Fibroblast of lung (primary cell): ENCODE measurements at regions not wholly inside any gene's neighbourhood (a gene's known extent, or its start where the extent isn't known, plus 50 kb on each side); places are given as distances from the start of the nearest gene placed in this dataset.

Experiments used
- DNase-seq, 2 donors: peaks; one replicate each; pipeline versions ENCODE4 v3.0.0 to v3.0.0-alpha.2; 2010; ENCODE audit warnings: low read depth in 2 of 2
- H2AFZ ChIP-seq: 2 replicates; pipeline ENCODE4 v1.5.1; 2012; ENCODE audit warnings: low read length, control low read depth, inconsistent platforms
- H3K27ac ChIP-seq: 2 replicates; pipeline ENCODE4 v1.5.1; 2011; ENCODE audit warnings: low read length, control low read depth; ENCODE audit not compliant: insufficient read depth
- H3K27me3 ChIP-seq: 2 replicates; pipeline ENCODE4 v1.5.1; 2011; ENCODE audit warnings: mild to moderate bottlenecking, low read length; ENCODE audit not compliant: control insufficient read depth, insufficient read depth
- H3K36me3 ChIP-seq: 2 replicates; pipeline ENCODE4 v1.5.1; 2011; ENCODE audit warnings: low read length; ENCODE audit not compliant: control insufficient read depth, insufficient read depth
- H3K4me1 ChIP-seq: 2 replicates; pipeline ENCODE4 v1.5.1; 2011; ENCODE audit warnings: low read length; ENCODE audit not compliant: control insufficient read depth, insufficient read depth; ENCODE audit errors: extremely low read depth
- H3K4me2 ChIP-seq: 2 replicates; pipeline ENCODE4 v1.5.1; 2011; ENCODE audit warnings: low read length, control low read depth; ENCODE audit not compliant: insufficient read depth; ENCODE audit errors: extremely low read depth
- H3K4me3 ChIP-seq, 4 experiments: fragments of 200-600 bp in 1 of 4; sonication (generic) in 1 of 4; replicated peaks in 1 of 4; 2 replicates each; pipeline ENCODE4 v1.5.1; 2011 to 2016; ENCODE audit warnings: low read length in 4 of 4, low read depth in 3 of 4, mild to moderate bottlenecking in 3 of 4, control low read depth in 2 of 4, inconsistent platforms in 1 of 4, mixed read lengths in 1 of 4; ENCODE audit not compliant: insufficient read depth in 1 of 4; ENCODE audit errors: control extremely low read depth in 1 of 4
- H3K79me2 ChIP-seq: 2 replicates; pipeline ENCODE4 v1.5.1; 2012; ENCODE audit warnings: mild to moderate bottlenecking, low read length, inconsistent platforms; ENCODE audit not compliant: control insufficient read depth, insufficient read depth
- H3K9ac ChIP-seq: 2 replicates; pipeline ENCODE4 v1.5.1; 2011; ENCODE audit warnings: mild to moderate bottlenecking, low read length, control low read depth; ENCODE audit not compliant: insufficient read depth
- H3K9me3 ChIP-seq: 2 replicates; pipeline ENCODE4 v1.5.1; 2012; ENCODE audit warnings: low read depth, low read length; ENCODE audit not compliant: control insufficient read depth, insufficient read depth
- H4K20me1 ChIP-seq: 2 replicates; pipeline ENCODE4 v1.5.1; 2011; ENCODE audit warnings: low read length; ENCODE audit not compliant: control insufficient read depth, insufficient read depth; ENCODE audit errors: extremely low read depth
- EZH2 ChIP-seq: IDR thresholded peaks from 2 replicates; pipeline ENCODE4 v1.5.1; 2012; ENCODE audit warnings: low read length, control low read depth, mild to moderate bottlenecking; ENCODE audit errors: missing control alignments
- TF ChIP-seq, protein P1 (sequence below), 2 donors: IDR thresholded peaks in 1 of 2; conservative IDR thresholded peaks in 1 of 2; 1 replicate in 1 of 2; 2 replicates in 1 of 2; pipeline ENCODE4 v1.5.1; 2011 to 2012; ENCODE audit warnings: low read length in 2 of 2, control low read depth in 1 of 2, inconsistent platforms in 1 of 2, low read depth in 1 of 2, mild to moderate bottlenecking in 1 of 2

DNA sequence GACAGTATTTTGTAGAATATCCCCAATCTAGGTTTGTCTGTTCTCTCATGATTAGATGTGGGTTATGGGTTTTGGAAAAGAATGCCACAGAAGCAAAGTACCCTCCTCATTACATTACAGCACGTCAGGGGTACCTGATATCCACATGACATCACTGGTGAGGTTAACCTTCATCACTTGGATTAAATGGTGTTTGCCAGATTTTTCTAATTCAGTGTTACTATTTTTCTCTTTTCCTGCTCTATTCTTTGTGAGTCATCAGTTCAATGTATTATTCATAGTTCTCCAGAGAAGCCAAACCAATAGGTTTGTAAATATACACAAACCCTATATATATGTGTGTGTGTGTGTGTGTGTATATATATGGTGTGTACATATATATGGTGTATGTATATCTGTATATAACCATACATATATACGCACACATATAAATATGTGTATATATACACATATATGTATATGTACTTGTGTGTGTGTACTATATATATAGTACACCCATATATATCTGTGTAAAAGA lies 131.4 kb downstream of the LMNTD1 start:
- H3K9me3 ChIP-seq = no peaks in the 10 kb centered on the region
- no peak overlapping the region for H3K4me2 ChIP-seq
- TF ChIP-seq, protein P1, sequence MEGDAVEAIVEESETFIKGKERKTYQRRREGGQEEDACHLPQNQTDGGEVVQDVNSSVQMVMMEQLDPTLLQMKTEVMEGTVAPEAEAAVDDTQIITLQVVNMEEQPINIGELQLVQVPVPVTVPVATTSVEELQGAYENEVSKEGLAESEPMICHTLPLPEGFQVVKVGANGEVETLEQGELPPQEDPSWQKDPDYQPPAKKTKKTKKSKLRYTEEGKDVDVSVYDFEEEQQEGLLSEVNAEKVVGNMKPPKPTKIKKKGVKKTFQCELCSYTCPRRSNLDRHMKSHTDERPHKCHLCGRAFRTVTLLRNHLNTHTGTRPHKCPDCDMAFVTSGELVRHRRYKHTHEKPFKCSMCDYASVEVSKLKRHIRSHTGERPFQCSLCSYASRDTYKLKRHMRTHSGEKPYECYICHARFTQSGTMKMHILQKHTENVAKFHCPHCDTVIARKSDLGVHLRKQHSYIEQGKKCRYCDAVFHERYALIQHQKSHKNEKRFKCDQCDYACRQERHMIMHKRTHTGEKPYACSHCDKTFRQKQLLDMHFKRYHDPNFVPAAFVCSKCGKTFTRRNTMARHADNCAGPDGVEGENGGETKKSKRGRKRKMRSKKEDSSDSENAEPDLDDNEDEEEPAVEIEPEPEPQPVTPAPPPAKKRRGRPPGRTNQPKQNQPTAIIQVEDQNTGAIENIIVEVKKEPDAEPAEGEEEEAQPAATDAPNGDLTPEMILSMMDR (conservative IDR thresholded peaks at IDR 0.05 in 1 of 2, IDR thresholded peaks at IDR 0.05 in 1 of 2; ENCODE audit: low read depth in 1 of 2, low read length in 2 of 2) = no peak
- TF ChIP-seq EZH2 = no peak
- no peaks in the 10 kb centered on the region for H3K79me2 ChIP-seq
- no peaks in the 10 kb centered on the region for H3K36me3 ChIP-seq
- no peaks in the 10 kb centered on the region for H3K27me3 ChIP-seq
- no peaks in the 10 kb centered on the region for H4K20me1 ChIP-seq
- H3K27ac ChIP-seq = no peak overlapping the region
- H3K9ac ChIP-seq = no peak overlapping the region
- peak in 1 of 2 donors; percentile 52 for DNase-seq
- H3K4me3 ChIP-seq = no peak overlapping the region
- H2AFZ ChIP-seq = no peak overlapping the region
- peaks cover 6% of the 10 kb centered on the region for H3K4me1 ChIP-seq

DNA sequence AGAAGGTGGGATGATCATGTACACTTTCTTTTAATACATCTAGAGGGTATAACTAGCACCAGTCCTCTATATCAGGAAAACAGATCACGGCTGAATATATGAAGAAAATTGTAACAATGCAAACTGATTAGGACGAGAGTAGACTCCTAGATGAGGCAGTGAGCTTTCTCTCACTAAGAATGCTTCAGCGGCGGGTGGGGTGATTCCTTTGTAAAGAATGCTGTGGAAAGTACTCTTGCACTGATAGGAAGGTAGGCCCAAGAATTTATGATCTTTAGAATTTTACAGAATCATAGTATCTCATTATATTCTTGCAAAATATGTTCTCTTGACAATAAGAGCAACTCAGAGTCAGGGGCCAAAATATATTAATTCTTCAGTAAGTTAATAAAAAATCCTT lies 133.0 kb downstream of the LMNTD1 start:
- peak in 1 of 2 donors; percentile 50 for DNase-seq
- Histone ChIP-seq H3K4me1 (peaks cover 6% of the 10 kb centered on the region), H3K4me3 (no peak overlapping the region), H3K27ac (no peak overlapping the region), H3K4me2 (no peak overlapping the region), H3K36me3 (no peaks in the 10 kb centered on the region), H4K20me1 (no peaks in the 10 kb centered on the region), H3K79me2 (no peaks in the 10 kb centered on the region), H3K9me3 (no peaks in the 10 kb centered on the region), H2AFZ (no peak overlapping the region), H3K9ac (no peak overlapping the region), H3K27me3 (no peaks in the 10 kb centered on the region)
- TF ChIP-seq EZH2 = no peak
- TF ChIP-seq, protein P1 (conservative IDR thresholded peaks at IDR 0.05 in 1 of 2, IDR thresholded peaks at IDR 0.05 in 1 of 2; ENCODE audit: low read depth in 1 of 2, low read length in 2 of 2) = no peak

DNA sequence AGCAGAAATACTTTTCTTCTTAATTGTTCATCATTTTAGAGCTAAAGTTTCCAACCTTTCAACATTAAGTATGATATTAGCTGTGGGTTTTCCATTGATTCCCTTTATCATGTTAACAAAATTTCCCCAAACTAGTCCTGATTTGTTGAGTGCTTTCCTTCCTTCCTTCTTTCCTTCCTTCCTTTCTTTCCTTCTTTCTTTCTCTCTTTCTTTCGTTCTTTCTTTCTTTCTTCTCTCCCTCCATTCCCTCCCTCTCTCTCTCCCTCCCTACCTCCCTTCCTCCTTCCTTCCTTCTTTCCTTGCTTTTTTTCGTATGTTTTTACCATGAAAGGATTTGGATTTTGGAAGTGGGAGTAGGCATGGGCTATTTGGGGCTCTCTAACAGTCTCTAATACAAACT lies 133.5 kb downstream of the LMNTD1 start:
- H4K20me1 ChIP-seq = no peaks in the 10 kb centered on the region
- no peaks in the 10 kb centered on the region for H3K27me3 ChIP-seq
- no peaks in the 10 kb centered on the region for H3K79me2 ChIP-seq
- H3K4me3 ChIP-seq = no peak overlapping the region
- TF ChIP-seq, protein P1 (conservative IDR thresholded peaks at IDR 0.05 in 1 of 2, IDR thresholded peaks at IDR 0.05 in 1 of 2; ENCODE audit: low read depth in 1 of 2, low read length in 2 of 2) = no peak
- no peak for TF ChIP-seq EZH2
- H3K4me1 ChIP-seq = peaks cover 6% of the 10 kb centered on the region
- no peaks in the 10 kb centered on the region for H3K9me3 ChIP-seq
- H3K36me3 ChIP-seq = no peaks in the 10 kb centered on the region
- H3K4me2 ChIP-seq = no peak overlapping the region
- no peak overlapping the region for H3K27ac ChIP-seq
- DNase-seq = no peak
- no peak overlapping the region for H2AFZ ChIP-seq
- H3K9ac ChIP-seq = no peak overlapping the region
